IMR-90 (cell line): ENCODE measurements at regions not wholly inside any gene's neighbourhood (a gene's known extent, or its start where the extent isn't known, plus 50 kb on each side); places are given as distances from the start of the nearest gene placed in this dataset.

Source experiments
- ATAC-seq: fragments of 200-7000 bp; cut with Tn5 transposase; 2 replicates; pipeline ENCODE4 v1.9.1; 2020; ENCODE audit warnings: low read depth, mild to moderate bottlenecking, moderate library complexity
- BruUV-seq: library from RNA; stranded (reverse); fragments of 400-500 nt; replicated peaks from 2 replicates; lab custom pipeline; 2021; lab: Mats Ljungman, UMichigan
- CTCF ChIA-PET: fragments of 300-600 bp; formaldehyde crosslinking; extraction: SDS; loops from one replicate; lab custom pipeline; 2021; ENCODE audit warnings: antibody characterized with exemption; lab: Yijun Ruan, JAX
- POLR2A ChIA-PET: fragments of 300-600 bp; sonication (Branson Sonifier 250); formaldehyde crosslinking; loops from one replicate; lab custom pipeline; 2022; ENCODE audit warnings: antibody characterized with exemption; ENCODE audit not compliant: unreplicated experiment; lab: Charles Lee
- DNase-seq: peaks from one replicate; pipeline ENCODE4 v3.0.0; 2013
- H2AFZ ChIP-seq: replicated peaks from 2 replicates; pipeline ENCODE3; 2013; ENCODE audit warnings: low read length, mild to moderate bottlenecking; ENCODE audit not compliant: poor library complexity
- H2AK5ac ChIP-seq: 2 replicates; pipeline ENCODE4 v1.6.1; 2013; ENCODE audit warnings: low read depth, low read length, inconsistent platforms
- H2AK9ac ChIP-seq: replicated peaks from 2 replicates; pipeline ENCODE3; 2013; ENCODE audit warnings: mild to moderate bottlenecking, low read depth, low read length, moderate library complexity; ENCODE audit not compliant: poor library complexity
- H2BK120ac ChIP-seq: 2 replicates; pipeline ENCODE4 v1.6.1; 2013; ENCODE audit warnings: low read depth, low read length, inconsistent platforms
- H2BK15ac ChIP-seq: 3 replicates; pipeline ENCODE4 v1.6.1; 2013; ENCODE audit warnings: low read depth, low read length, inconsistent platforms
- H2BK20ac ChIP-seq: 2 replicates; pipeline ENCODE4 v1.6.1; 2013; ENCODE audit warnings: low read depth, mild to moderate bottlenecking, inconsistent platforms, low read length, moderate library complexity
- H2BK5ac ChIP-seq: 2 replicates; pipeline ENCODE4 v1.6.1; 2013; ENCODE audit warnings: mild to moderate bottlenecking, low read depth, low read length, inconsistent platforms; ENCODE audit not compliant: poor library complexity, severe bottlenecking
- H3K14ac ChIP-seq: replicated peaks from 2 replicates; pipeline ENCODE4 v1.6.1; 2013; ENCODE audit warnings: low read depth, low read length, inconsistent platforms
- H3K18ac ChIP-seq: 2 replicates; pipeline ENCODE4 v1.6.1; 2013; ENCODE audit warnings: low read depth, low read length, control low read depth
- H3K23ac ChIP-seq: 2 replicates; pipeline ENCODE4 v1.6.1; 2013; ENCODE audit warnings: low read depth, low read length, inconsistent platforms
- H3K27ac ChIP-seq: 2 replicates; pipeline ENCODE4 v1.5.1; 2013; ENCODE audit warnings: mild to moderate bottlenecking, control low read depth, low read length; ENCODE audit not compliant: insufficient read depth
- H3K27me3 ChIP-seq: 2 replicates; pipeline ENCODE4 v1.6.1; 2013; ENCODE audit warnings: low read length; ENCODE audit not compliant: control insufficient read depth, insufficient read depth
- H3K36me3 ChIP-seq: 2 replicates; pipeline ENCODE4 v1.6.1; 2013; ENCODE audit warnings: low read length, mixed read lengths; ENCODE audit not compliant: control insufficient read depth, insufficient read depth
- H3K4ac ChIP-seq: 2 replicates; pipeline ENCODE4 v1.6.1; 2013; ENCODE audit warnings: low read depth, low read length, inconsistent platforms
- H3K4me1 ChIP-seq: 2 replicates; pipeline ENCODE4 v1.6.1; 2013; ENCODE audit warnings: low read length, mixed read lengths; ENCODE audit not compliant: control insufficient read depth, insufficient read depth
- H3K4me2 ChIP-seq: 2 replicates; pipeline ENCODE4 v1.6.1; 2013; ENCODE audit warnings: low read depth, mild to moderate bottlenecking, control low read depth, low read length, moderate library complexity
- H3K4me3 ChIP-seq: 2 replicates; pipeline ENCODE4 v1.5.1; 2013; ENCODE audit warnings: low read depth, mild to moderate bottlenecking, control low read depth, low read length, moderate library complexity; ENCODE audit not compliant: insufficient read depth
- H3K56ac ChIP-seq: 2 replicates; pipeline ENCODE4 v1.6.1; 2013; ENCODE audit warnings: low read length, inconsistent platforms; ENCODE audit not compliant: insufficient read depth; ENCODE audit errors: extremely low read depth
- H3K79me1 ChIP-seq, 2 experiments: 2 replicates each; pipeline ENCODE4 v1.6.1; 2013; ENCODE audit warnings: low read length in 2 of 2, inconsistent platforms in 1 of 2, low read depth in 1 of 2
- H3K9ac ChIP-seq: 2 replicates; pipeline ENCODE4 v1.6.1; 2013; ENCODE audit warnings: low read depth, low read length, control low read depth
- H3K9me1 ChIP-seq: 2 replicates; pipeline ENCODE4 v1.6.1; 2013; ENCODE audit warnings: low read length, inconsistent platforms; ENCODE audit not compliant: insufficient read depth
- H3K9me3 ChIP-seq: 2 replicates; pipeline ENCODE4 v1.6.1; 2013; ENCODE audit warnings: low read length; ENCODE audit not compliant: control insufficient read depth, insufficient read depth
- H4K20me1 ChIP-seq: 2 replicates; pipeline ENCODE4 v1.6.1; 2013; ENCODE audit warnings: low read length, inconsistent platforms; ENCODE audit not compliant: insufficient read depth
- H4K5ac ChIP-seq: 2 replicates; pipeline ENCODE4 v1.6.1; 2013; ENCODE audit warnings: mild to moderate bottlenecking, low read depth, low read length, control low read depth
- H4K8ac ChIP-seq, 2 experiments: 2 replicates each; pipeline ENCODE4 v1.6.1; 2013; ENCODE audit warnings: low read depth in 2 of 2, low read length in 2 of 2, control low read depth in 1 of 2, inconsistent platforms in 1 of 2
- H4K91ac ChIP-seq: 2 replicates; pipeline ENCODE4 v1.6.1; 2013; ENCODE audit warnings: low read depth, low read length, inconsistent platforms; ENCODE audit not compliant: insufficient read depth
- BHLHE40 ChIP-seq: fragments of 150-350 bp; IDR thresholded peaks from 2 replicates; pipeline ENCODE4 v1.6.1; 2016; ENCODE audit warnings: mild to moderate bottlenecking, low read depth, low read length
- CEBPB ChIP-seq: IDR thresholded peaks from 2 replicates; pipeline ENCODE4 v1.6.1; 2012; ENCODE audit warnings: low read depth, low read length, improper control_type of control experiment
- CHD1 ChIP-seq: IDR thresholded peaks from 2 replicates; pipeline ENCODE4 v1.6.1; 2012; ENCODE audit warnings: low read depth, low read length, improper control_type of control experiment
- CTCF ChIP-seq: conservative IDR thresholded peaks from 2 replicates; pipeline ENCODE4 v1.5.1; 2012; ENCODE audit warnings: mild to moderate bottlenecking, low read depth, low read length, improper control_type of control experiment
- ELK1 ChIP-seq: fragments of 150-350 bp; IDR thresholded peaks from 2 replicates; pipeline ENCODE4 v1.6.1; 2016; ENCODE audit warnings: low read depth, mild to moderate bottlenecking, low read length, moderate library complexity, borderline replicate concordance
- FOS ChIP-seq: fragments of 150-350 bp; IDR thresholded peaks from 2 replicates; pipeline ENCODE4 v1.6.1; 2016; ENCODE audit warnings: low read depth, low read length
- MAFK ChIP-seq: IDR thresholded peaks from 2 replicates; pipeline ENCODE4 v1.6.1; 2012; ENCODE audit warnings: low read depth, low read length, improper control_type of control experiment
- MAZ ChIP-seq: IDR thresholded peaks from 2 replicates; pipeline ENCODE4 v1.6.1; 2012; ENCODE audit warnings: low read depth, mild to moderate bottlenecking, low read length, improper control_type of control experiment, moderate library complexity, borderline replicate concordance
- MXI1 ChIP-seq: IDR thresholded peaks from 2 replicates; pipeline ENCODE4 v1.6.1; 2012; ENCODE audit warnings: low read depth, mild to moderate bottlenecking, low read length, moderate library complexity, borderline replicate concordance
- NFE2L2 ChIP-seq: fragments of 150-350 bp; IDR thresholded peaks from 2 replicates; pipeline ENCODE4 v1.6.1; 2016; ENCODE audit warnings: low read depth, mild to moderate bottlenecking, low read length
- POLR2A ChIP-seq: IDR thresholded peaks from 2 replicates; pipeline ENCODE4 v1.6.1; 2012; ENCODE audit warnings: mild to moderate bottlenecking, low read depth, low read length
- RAD21 ChIP-seq: IDR thresholded peaks from 2 replicates; pipeline ENCODE4 v1.6.1; 2012; ENCODE audit warnings: low read length, improper control_type of control experiment
- RCOR1 ChIP-seq: IDR thresholded peaks from 2 replicates; pipeline ENCODE4 v1.6.1; 2012; ENCODE audit warnings: mild to moderate bottlenecking, low read length, improper control_type of control experiment; ENCODE audit not compliant: insufficient replicate concordance
- RFX5 ChIP-seq: IDR thresholded peaks from 2 replicates; pipeline ENCODE4 v1.8.0; 2012; ENCODE audit warnings: low read depth, mild to moderate bottlenecking, low read length, moderate library complexity
- SMC3 ChIP-seq: fragments of 150-350 bp; IDR thresholded peaks from 2 replicates; pipeline ENCODE4 v1.6.1; 2016; ENCODE audit warnings: low read depth, mild to moderate bottlenecking, antibody characterized with exemption, low read length, moderate library complexity
- USF2 ChIP-seq: fragments of 150-350 bp; IDR thresholded peaks from 2 replicates; pipeline ENCODE4 v1.6.1; 2017; ENCODE audit warnings: mild to moderate bottlenecking, antibody characterized with exemption, low read length, low read depth
- WGBS, 2 experiments: methylation state at CpG; one replicate each; pipeline versions ENCODE4 v1.1.5 to v1.1.7; 2013; ENCODE audit warnings: missing lambda C conversion rate in 2 of 2; ENCODE audit not compliant: insufficient read length in 1 of 2; ENCODE audit errors: extremely low coverage in 2 of 2; 5-methylcytosine and 5-hydroxymethylcytosine counted together
- dilution Hi-C: fragments of 300-500 bp; cut with HindIII; formaldehyde crosslinking; loops from one replicate; pipeline ENCODE4 v1.14.3; 2018; ENCODE audit warnings: low sequenced_read_pairs; ENCODE audit not compliant: unreplicated experiment
- in situ Hi-C: fragments of 300-500 bp; cut with MboI; formaldehyde crosslinking; loops from 3 replicates; pipeline ENCODE4 v1.14.3; 2019; ENCODE audit warnings: low sequenced_read_pairs, inconsistent platforms, mixed read lengths
- intact Hi-C: fragments of 100-400 bp; cut with micrococcal nuclease; formaldehyde crosslinking; loops from 2 replicates; pipeline ENCODE4 v1.10.0; 2022

- H2BK5ac ChIP-seq, result no peak overlapping the region
- no peak overlapping the region for H3K23ac ChIP-seq
- no peak for DNase-seq
- dilution Hi-C loops (no loop called here), intact Hi-C loops (no loop called here), in situ Hi-C loops (no loop called here)
- ChIA-PET POLR2A (no interaction called here), CTCF (no interaction called here)
- no peak overlapping the region for H3K9ac ChIP-seq
- H3K4me3 ChIP-seq, result no peak overlapping the region
- no peak overlapping the region for H4K91ac ChIP-seq
- TF ChIP-seq NFE2L2 (no peak), CEBPB (no peak), RCOR1 (no peak), CTCF (no peak), MAFK (no peak), MAZ (no peak), RFX5 (no peak), FOS (no peak), POLR2A (no peak), CHD1 (no peak), RAD21 (no peak), SMC3 (no peak), ELK1 (no peak), BHLHE40 (no peak), USF2 (no peak), MXI1 (no peak)
- H3K27me3 ChIP-seq, result no peaks in the 10 kb centered on the region
- no peak overlapping the region for H2AK5ac ChIP-seq
- no peaks in the 10 kb centered on the region for H3K9me1 ChIP-seq
- BruUV-seq, result no TSS peak
- no peak overlapping the region for H2BK120ac ChIP-seq
- H2BK20ac ChIP-seq, result no peak overlapping the region
- no peak for ATAC-seq
- no peak overlapping the region for H3K14ac ChIP-seq
- H3K4me1 ChIP-seq, result no peaks in the 10 kb centered on the region
- H4K20me1 ChIP-seq, result no peaks in the 10 kb centered on the region
- WGBS, 2 experiments, result no CpG with 5 or more reads among the region's 2 CpGs
- no peaks in the 10 kb centered on the region for H3K79me1 ChIP-seq
- no peak overlapping the region for H4K5ac ChIP-seq
- H3K27ac ChIP-seq, result no peak overlapping the region
- H3K4ac ChIP-seq, result no peak overlapping the region
- H2AK9ac ChIP-seq, result no peak overlapping the region
- no peak overlapping the region for H2BK15ac ChIP-seq
- H3K56ac ChIP-seq, result no peak overlapping the region
- no peak overlapping the region for H3K18ac ChIP-seq
- no peaks in the 10 kb centered on the region for H3K36me3 ChIP-seq
- no peaks in the 10 kb centered on the region for H3K9me3 ChIP-seq
- no peak overlapping the region for H3K4me2 ChIP-seq
- no peak overlapping the region for H4K8ac ChIP-seq
- H2AFZ ChIP-seq, result no peak overlapping the region
These were observed 136.5 kb upstream of the C11orf87 start for GRCh38 chr11:109285465-109285864.
